Endodermal cell (in vitro differentiated cells): ENCODE measurements at regions not wholly inside any gene's neighbourhood (a gene's known extent, or its start where the extent isn't known, plus 50 kb on each side); places are given as distances from the start of the nearest gene placed in this dataset.

Experiments used
- DNase-seq: peaks from one replicate; pipeline ENCODE4 v3.0.0-alpha.2; 2017
- H3K27ac ChIP-seq: 2 replicates; pipeline ENCODE4 v1.5.1; 2013; ENCODE audit warnings: mild to moderate bottlenecking, low read depth, low read length, moderate library complexity
- H3K27me3 ChIP-seq: 2 replicates; pipeline ENCODE4 v1.6.1; 2013; ENCODE audit warnings: mild to moderate bottlenecking, low read length, moderate library complexity; ENCODE audit not compliant: insufficient read depth, control insufficient read depth, poor library complexity, severe bottlenecking
- H3K36me3 ChIP-seq: 2 replicates; pipeline ENCODE4 v1.7.0; 2013; ENCODE audit warnings: mild to moderate bottlenecking, low read length, moderate library complexity; ENCODE audit not compliant: control insufficient read depth, insufficient read depth
- H3K4me1 ChIP-seq: one replicate; pipeline ENCODE4 v1.7.0; 2013; ENCODE audit warnings: low read length; ENCODE audit not compliant: control insufficient read depth, insufficient read depth
- H3K4me3 ChIP-seq: 2 replicates; pipeline ENCODE4 v1.5.1; 2013; ENCODE audit warnings: mild to moderate bottlenecking, low read length, moderate library complexity
- H3K9ac ChIP-seq: 2 replicates; pipeline ENCODE4 v1.6.1; 2013; ENCODE audit warnings: mild to moderate bottlenecking, low read length, moderate library complexity; ENCODE audit not compliant: poor library complexity, severe bottlenecking; ENCODE audit errors: extremely low read depth
- H3K9me3 ChIP-seq: 2 replicates; pipeline ENCODE4 v1.6.1; 2013; ENCODE audit warnings: mild to moderate bottlenecking, low read length, moderate library complexity; ENCODE audit not compliant: control insufficient read depth
- H3K27ac Mint-ChIP-seq: 2 replicates; pipeline ENCODE4 v1.8.0; 2020; ENCODE audit warnings: mixed read lengths
- H3K27me3 Mint-ChIP-seq: 2 replicates; pipeline ENCODE4 v1.8.0; 2021; ENCODE audit warnings: mild to moderate bottlenecking, mixed read lengths; ENCODE audit not compliant: insufficient read depth
- H3K36me3 Mint-ChIP-seq: 2 replicates; pipeline ENCODE4 v1.8.0; 2020; ENCODE audit warnings: low read depth, mixed read lengths
- H3K4me1 Mint-ChIP-seq: 2 replicates; pipeline ENCODE4 v1.8.0; 2020; ENCODE audit warnings: mixed read lengths
- H3K4me3 Mint-ChIP-seq: 2 replicates; pipeline ENCODE4 v1.8.0; 2020; ENCODE audit warnings: mild to moderate bottlenecking, moderate library complexity, mixed read lengths
- H3K9me3 Mint-ChIP-seq: 2 replicates; pipeline ENCODE4 v1.8.0; 2020; ENCODE audit warnings: mild to moderate bottlenecking, mixed read lengths
- CTCF ChIP-seq: fragments of 200-600 bp; sonication (generic); conservative IDR thresholded peaks from 2 replicates; pipeline ENCODE4 v1.5.0; 2021; ENCODE audit warnings: antibody characterized with exemption, mild to moderate bottlenecking
- WGBS, 2 experiments: methylation state at CpG; one replicate each; pipeline versions ENCODE4 v1.1.5 to v1.1.7; 2013; ENCODE audit warnings: missing lambda C conversion rate in 2 of 2, mixed read lengths in 1 of 2; ENCODE audit not compliant: insufficient coverage in 1 of 2, insufficient read length in 1 of 2; 5-methylcytosine and 5-hydroxymethylcytosine counted together

GRCh38 chr5:62717301-62717933 lies 138.8 kb downstream of the LRRC70 start:
- peak; percentile 52 for DNase-seq
- no peaks in the 10 kb centered on the region for H3K4me1 ChIP-seq
- H3K27ac Mint-ChIP-seq, result peak overlapping the region; percentile 64
- H3K27me3 Mint-ChIP-seq, result no peaks in the 10 kb centered on the region
- H3K27me3 ChIP-seq, result no peaks in the 10 kb centered on the region
- H3K4me3 ChIP-seq, result no peak overlapping the region
- no peak for TF ChIP-seq CTCF
- WGBS, 2 experiments, result 80 to 82% methylated on average over 1 to 2 of the region's 2 CpGs
- H3K9ac ChIP-seq, result no peak overlapping the region
- H3K36me3 ChIP-seq, result no peaks in the 10 kb centered on the region
- H3K9me3 ChIP-seq, result no peaks in the 10 kb centered on the region
- H3K36me3 Mint-ChIP-seq, result no peaks in the 10 kb centered on the region
- H3K4me3 Mint-ChIP-seq, result no peak overlapping the region
- peaks cover 13% of the 10 kb centered on the region for H3K4me1 Mint-ChIP-seq
- H3K27ac ChIP-seq, result no peak overlapping the region
- H3K9me3 Mint-ChIP-seq, result no peaks in the 10 kb centered on the region

GRCh38 chr5:62714296-62714695 lies 135.7 kb downstream of the LRRC70 start:
- peaks cover 13% of the 10 kb centered on the region for H3K4me1 Mint-ChIP-seq
- Histone ChIP-seq H3K9ac (no peak overlapping the region), H3K4me3 (no peak overlapping the region), H3K36me3 (no peaks in the 10 kb centered on the region), H3K4me1 (no peaks in the 10 kb centered on the region), H3K9me3 (no peaks in the 10 kb centered on the region), H3K27me3 (no peaks in the 10 kb centered on the region), H3K27ac (no peak overlapping the region)
- no peaks in the 10 kb centered on the region for H3K36me3 Mint-ChIP-seq
- no peaks in the 10 kb centered on the region for H3K27me3 Mint-ChIP-seq
- DNase-seq, result no peak
- H3K4me3 Mint-ChIP-seq, result no peak overlapping the region
- H3K27ac Mint-ChIP-seq, result no peak overlapping the region
- 90 to 93% methylated on average over 2 of the region's 2 CpGs for WGBS, 2 experiments
- TF ChIP-seq CTCF, result no peak
- H3K9me3 Mint-ChIP-seq, result no peaks in the 10 kb centered on the region

GRCh38 chr5:62708481-62709325 lies 130.1 kb downstream of the LRRC70 start:
- Mint-ChIP-seq H3K27me3 (no peaks in the 10 kb centered on the region), H3K27ac (no peak overlapping the region), H3K4me3 (no peak overlapping the region), H3K4me1 (no peaks in the 10 kb centered on the region), H3K36me3 (no peaks in the 10 kb centered on the region), H3K9me3 (peaks cover 6% of the 10 kb centered on the region)
- Histone ChIP-seq H3K9ac (no peak overlapping the region), H3K27ac (no peak overlapping the region), H3K27me3 (no peaks in the 10 kb centered on the region), H3K4me1 (no peaks in the 10 kb centered on the region), H3K4me3 (no peak overlapping the region), H3K9me3 (peaks cover 4% of the 10 kb centered on the region), H3K36me3 (no peaks in the 10 kb centered on the region)
- WGBS, 2 experiments, result 96 to 100% methylated on average over 1 of the region's 1 CpG
- no peak for TF ChIP-seq CTCF
- no peak for DNase-seq
